Lung (tissue), 11 donors: ENCODE measurements at regions not wholly inside any gene's neighbourhood (a gene's known extent, or its start where the extent isn't known, plus 50 kb on each side); places are given as distances from the start of the nearest gene placed in this dataset.

Experiments
- ATAC-seq: fragments of 200-7000 bp; cut with Tn5 transposase; one replicate; pipeline ENCODE4 v1.9.1; 2020; ENCODE audit warnings: moderate number of reproducible peaks; ENCODE audit not compliant: insufficient read depth, low FRiP score
- DNase-seq, 3 donors: peaks; one replicate each; pipeline ENCODE4 v3.0.0-alpha.2; 2013 to 2017
- H3K27ac ChIP-seq, 2 donors: one replicate each; pipeline ENCODE4 v1.5.1; 2013; ENCODE audit warnings: mild to moderate bottlenecking in 2 of 2, moderate library complexity in 2 of 2, control low read depth in 1 of 2, inconsistent platforms in 1 of 2, low read depth in 1 of 2, low read length in 1 of 2
- H3K27me3 ChIP-seq, 3 donors: one replicate each; pipeline ENCODE4 v1.5.1; 2013; ENCODE audit warnings: low read length in 2 of 3; ENCODE audit not compliant: control insufficient read depth in 3 of 3, insufficient read depth in 3 of 3
- H3K36me3 ChIP-seq, 4 donors: one replicate each; pipeline ENCODE4 v1.5.1; 2013; ENCODE audit warnings: low read length in 4 of 4, mild to moderate bottlenecking in 1 of 4, moderate library complexity in 1 of 4; ENCODE audit not compliant: control insufficient read depth in 4 of 4, insufficient read depth in 4 of 4
- H3K4me1 ChIP-seq, 5 donors: one replicate each; pipeline ENCODE4 v1.5.1; 2013; ENCODE audit warnings: low read length in 5 of 5, mild to moderate bottlenecking in 2 of 5, moderate library complexity in 1 of 5; ENCODE audit not compliant: control insufficient read depth in 5 of 5, insufficient read depth in 5 of 5
- H3K4me3 ChIP-seq: one replicate; pipeline ENCODE4 v1.5.1; 2013; ENCODE audit warnings: mild to moderate bottlenecking, control low read depth, moderate library complexity
- H3K9ac ChIP-seq, 2 donors: one replicate each; pipeline ENCODE4 v1.5.1; 2013; ENCODE audit warnings: low read length in 2 of 2, control low read depth in 1 of 2; ENCODE audit not compliant: insufficient read depth in 1 of 2
- H3K9me3 ChIP-seq, 4 donors: one replicate each; pipeline ENCODE4 v1.5.1; 2013; ENCODE audit warnings: low read length in 3 of 4, mild to moderate bottlenecking in 1 of 4, moderate library complexity in 1 of 4; ENCODE audit not compliant: control insufficient read depth in 4 of 4, insufficient read depth in 3 of 4
- CTCF ChIP-seq: IDR thresholded peaks from 2 replicates; pipeline ENCODE4 v1.5.1; 2012; ENCODE audit warnings: mild to moderate bottlenecking; ENCODE audit errors: control extremely low read depth, extremely low read depth
- WGBS, 2 donors: extraction: QIAGEN DNeasy Blood & Tissue Kit; methylation state at CpG; one replicate each; pipeline ENCODE4 v1.1.7; 2013; 5-methylcytosine and 5-hydroxymethylcytosine counted together
- donor health status: control.
- donor health status: control.
- donor health status: Bipolar disorder and iron deficiency.
- donor health status: healthy.
- donor health status: DM: yes; HTN: yes; CAD: no.

- ATAC-seq (no peak), DNase-seq (no peak)
- 92 to 96% methylated on average over 1 of the region's 1 CpG for WGBS, 2 donors
- Histone ChIP-seq H3K9ac (no peak overlapping the region), H3K27me3 (peaks cover 2 to 6% (median 3%) of the 10 kb centered on the region in 3 donors), H3K36me3 (no peaks in the 10 kb centered on the region), H3K4me3 (no peak overlapping the region), H3K27ac (no peak overlapping the region), H3K4me1 (peaks cover 0 to 13% (median 0%) of the 10 kb centered on the region in 5 donors), H3K9me3 (no peaks in the 10 kb centered on the region)
- TF ChIP-seq CTCF = no peak
Observed at GRCh38 chr17:31688701-31689100, 170.3 kb downstream of the COPRS start.

- H3K4me1 ChIP-seq = peaks cover 0 to 10% (median 0%) of the 10 kb centered on the region in 5 donors
- WGBS, 2 donors = 83 to 94% methylated on average over 6 of the region's 6 CpGs
- H3K9ac ChIP-seq = no peak overlapping the region
- no peak for TF ChIP-seq CTCF
- no peak overlapping the region for H3K27ac ChIP-seq
- ATAC-seq = no peak
- H3K9me3 ChIP-seq = no peaks in the 10 kb centered on the region
- peaks cover 2 to 6% (median 3%) of the 10 kb centered on the region in 3 donors for H3K27me3 ChIP-seq
- H3K36me3 ChIP-seq = no peaks in the 10 kb centered on the region
- no peak overlapping the region for H3K4me3 ChIP-seq
- DNase-seq = no peak
Observed at GRCh38 chr17:31687505-31688126, 171.4 kb downstream of the COPRS start.

- ATAC-seq = no peak
- WGBS, 2 donors = 78 to 87% methylated on average over 5 of the region's 5 CpGs
Observed at GRCh38 chr17:31686495-31686894, 172.5 kb downstream of the COPRS start.

More at GRCh38 chr17:31686495-31686894, 172.5 kb downstream of the COPRS start:
- Histone ChIP-seq H3K36me3 (no peaks in the 10 kb centered on the region), H3K4me3 (no peak overlapping the region), H3K4me1 (no peaks in the 10 kb centered on the region), H3K9ac (no peak overlapping the region), H3K9me3 (no peaks in the 10 kb centered on the region), H3K27me3 (peaks cover 2 to 6% (median 3%) of the 10 kb centered on the region in 3 donors), H3K27ac (no peak overlapping the region)
- no peak for TF ChIP-seq CTCF
- no peak for DNase-seq
